ENCODE measurements at regions not wholly inside any gene's neighbourhood (a gene's known extent, or its start where the extent isn't known, plus 50 kb on each side); places are given as distances from the start of the nearest gene placed in this dataset.

- Mint-ChIP-seq H3K36me3 (ENCODE audit: low read depth) (no peaks in the 10 kb centered on the region), H3K27ac (no peak overlapping the region), H3K4me1 (ENCODE audit: low read depth) (no peaks in the 10 kb centered on the region), H3K27me3 (ENCODE audit: insufficient read depth) (no peaks in the 10 kb centered on the region), H3K9me3 (no peaks in the 10 kb centered on the region; the same call in 1 of the 2 replicates), H3K4me3 (no peak overlapping the region)
- DNase-seq: no peak
- no peak for TF ChIP-seq CTCF (IDR thresholded peaks at IDR 0.05)
These were observed 247.0 kb downstream of the EMP1 start for GRCh38 chr12:13443498-13443897.

- no peak for DNase-seq
- Mint-ChIP-seq H3K27me3 (ENCODE audit: insufficient read depth) (no peaks in the 10 kb centered on the region), H3K9me3 (no peaks in the 10 kb centered on the region; the same call in 1 of the 2 replicates), H3K36me3 (ENCODE audit: low read depth) (no peaks in the 10 kb centered on the region), H3K4me1 (ENCODE audit: low read depth) (no peaks in the 10 kb centered on the region), H3K4me3 (no peak overlapping the region), H3K27ac (no peak overlapping the region)
- TF ChIP-seq CTCF (IDR thresholded peaks at IDR 0.05): no peak
These were observed 246.5 kb downstream of the EMP1 start for GRCh38 chr12:13443028-13443427.

- Mint-ChIP-seq H3K36me3 (ENCODE audit: low read depth) (no peaks in the 10 kb centered on the region), H3K4me1 (ENCODE audit: low read depth) (no peaks in the 10 kb centered on the region), H3K27ac (no peak overlapping the region), H3K27me3 (ENCODE audit: insufficient read depth) (no peaks in the 10 kb centered on the region), H3K9me3 (peaks cover 1% of the 10 kb centered on the region; the same call in 1 of the 2 replicates), H3K4me3 (no peak overlapping the region)
- DNase-seq: no peak
- no peak for TF ChIP-seq CTCF (IDR thresholded peaks at IDR 0.05)
These were observed 245.9 kb downstream of the EMP1 start for GRCh38 chr12:13442457-13442856.

- no peak for TF ChIP-seq CTCF (IDR thresholded peaks at IDR 0.05)
- H3K27ac Mint-ChIP-seq: no peak overlapping the region
These were observed 244.3 kb downstream of the EMP1 start for GRCh38 chr12:13440844-13441243.

GRCh38 chr12:13437541-13437940 is 241.0 kb downstream of the EMP1 start:
- no peaks in the 10 kb centered on the region for H3K36me3 Mint-ChIP-seq (ENCODE audit: low read depth)
- H3K27me3 Mint-ChIP-seq (ENCODE audit: insufficient read depth): no peaks in the 10 kb centered on the region
- no peak overlapping the region for H3K4me3 Mint-ChIP-seq
- H3K27ac Mint-ChIP-seq: no peak overlapping the region
- no peak for DNase-seq
- no peak for TF ChIP-seq CTCF (IDR thresholded peaks at IDR 0.05)
- no peaks in the 10 kb centered on the region for H3K4me1 Mint-ChIP-seq (ENCODE audit: low read depth)
- H3K9me3 Mint-ChIP-seq: peaks cover 8% of the 10 kb centered on the region

More at GRCh38 chr12:13440844-13441243, 244.3 kb downstream of the EMP1 start:
- Mint-ChIP-seq H3K27me3 (ENCODE audit: insufficient read depth) (no peaks in the 10 kb centered on the region), H3K9me3 (peaks cover 8% of the 10 kb centered on the region), H3K4me3 (no peak overlapping the region), H3K36me3 (ENCODE audit: low read depth) (no peaks in the 10 kb centered on the region), H3K4me1 (ENCODE audit: low read depth) (no peaks in the 10 kb centered on the region)
- DNase-seq: no peak

Measured in HFFc6 (cell line).